Heart right ventricle (tissue), 16 donors: ENCODE measurements at regions not wholly inside any gene's neighbourhood (a gene's known extent, or its start where the extent isn't known, plus 50 kb on each side); places are given as distances from the start of the nearest gene placed in this dataset.

ENCODE experiments used
- ATAC-seq, 8 donors: fragments of 200-7000 bp; cut with Tn5 transposase; one replicate each; pipeline ENCODE4 v1.9.1; 2020; ENCODE audit warnings: mild to moderate bottlenecking in 8 of 8, moderate library complexity in 8 of 8, moderate number of reproducible peaks in 1 of 8
- DNase-seq, 2 donors: peaks; one replicate each; pipeline ENCODE4 v3.0.0-alpha.2; 2020
- H3K27ac ChIP-seq, 10 donors: fragments of 200-600 bp; sonication (generic) in 2 of 10; one replicate each; pipeline versions ENCODE4 v1.5.0 to v1.8.0; 2020 to 2022; ENCODE audit warnings: mild to moderate bottlenecking in 3 of 10
- H3K27me3 ChIP-seq, 7 donors: fragments of 200-600 bp; one replicate each; pipeline ENCODE4 v1.8.0; 2021 to 2022; ENCODE audit warnings: mild to moderate bottlenecking in 2 of 7
- H3K36me3 ChIP-seq, 9 donors: fragments of 200-600 bp; sonication (generic) in 1 of 9; one replicate each; pipeline versions ENCODE4 v1.5.0 to v1.8.0; 2020 to 2022; ENCODE audit warnings: mild to moderate bottlenecking in 2 of 9
- H3K4me1 ChIP-seq, 9 donors: fragments of 200-600 bp; sonication (generic) in 1 of 9; one replicate each; pipeline versions ENCODE4 v1.5.0 to v1.8.0; 2020 to 2022; ENCODE audit warnings: mild to moderate bottlenecking in 4 of 9
- H3K4me3 ChIP-seq, 10 donors: fragments of 200-600 bp; sonication (generic) in 2 of 10; one replicate each; pipeline versions ENCODE4 v1.5.0 to v1.8.0; 2020 to 2022; ENCODE audit warnings: mild to moderate bottlenecking in 7 of 10, moderate library complexity in 2 of 10
- H3K9me3 ChIP-seq, 11 donors: fragments of 200-600 bp in 10 of 11; sonication (generic) in 2 of 11; one replicate each; pipeline versions ENCODE4 v1.5.0 to v1.8.0; 2013 to 2022; ENCODE audit warnings: mild to moderate bottlenecking in 2 of 11, control low read depth in 1 of 11, moderate library complexity in 1 of 11
- WGBS, 2 donors: extraction: QIAGEN DNeasy Blood & Tissue Kit; methylation state at CpG; one replicate each; pipeline ENCODE4 v1.1.7; 2013; ENCODE audit warnings: inconsistent platforms in 1 of 2; 5-methylcytosine and 5-hydroxymethylcytosine counted together
- intact Hi-C, 10 donors: fragments of 100-400 bp; cut with DNase I; formaldehyde crosslinking; loops; one replicate each; pipeline versions ENCODE4 v1.11.1 to v1.14.2; 2022
- TF ChIP-seq, protein P1 (sequence below), 9 donors: fragments of 200-600 bp; sonication (generic) in 2 of 9; IDR thresholded peaks; one replicate each; pipeline versions ENCODE4 v1.5.0 to v1.8.0; 2021 to 2022; ENCODE audit warnings: antibody characterized with exemption in 9 of 9, mild to moderate bottlenecking in 5 of 9, moderate library complexity in 1 of 9
- donor health status: Arrhythmogenic right ventricular cardiomyopathy.
- donor health status: ischemic (EF 13 %, LVEDD 7.1; RV severe dilation, severe dysfunction).
- donor health status: healthy with polysubstance abuse.
- donor health status: DM: no; HTN: yes; CAD: no.
- donor health status: DM: no; HTN: no; CAD: no.
- donor health status: ischemic (EF 25% LVEDD 6.9; RV normal size, moderate dysfunction).
- donor health status: ischemic (EF 25% LVEDD 5.7; RV mildly dilated, moderate dysfunction).
- donor health status: healthy.
- donor health status: DM: yes; HTN: yes; CAD: no.
- donor health status: Ischemic cardiomyopathy.
- donor health status: ischemic (EF 35%, LVEDD 5.7; RV mildly dilated, moderate dysfunction).
- donor health status: nonischemic (EF 11% LVEDD 7.7; RV severe dilation, severe dysfunction).
- donor health status: DM: yes; HTN: yes; CAD: no.
- donor health status: PGD.
- donor health status: ischemic (EF 29% LVEDD 5.4; RV normal size, mild dysfunction).
- donor health status: nonischemic (EF 23%, LVEDD 6.1; RV moderate dilation, normal function).

DNA sequence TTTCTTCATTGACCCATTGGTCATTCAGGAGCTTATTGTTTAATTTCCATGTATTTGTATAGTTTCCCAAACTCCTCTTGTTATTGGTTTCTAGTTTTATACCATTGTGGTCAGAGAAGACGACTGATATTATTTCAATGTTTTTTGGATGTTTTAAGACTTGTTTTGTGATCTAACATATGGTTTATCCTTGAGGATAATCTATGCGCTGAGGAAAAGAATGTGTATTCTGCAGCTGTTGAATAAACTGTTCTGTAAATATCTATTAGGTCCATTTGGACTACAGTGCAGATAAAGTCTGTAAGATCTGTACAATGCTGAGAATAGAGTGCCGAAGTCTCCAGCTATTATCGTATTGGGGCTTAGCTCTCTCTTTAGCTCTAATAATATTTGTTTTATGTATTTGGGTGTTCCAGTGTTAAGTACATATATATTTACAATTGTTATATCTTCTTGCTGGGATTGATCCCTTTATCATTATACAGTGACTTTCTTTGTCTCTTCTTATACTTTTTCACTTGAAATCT is 223.3 kb upstream of the ZNF217 start:
- Histone ChIP-seq H3K4me1 (no peaks in the 10 kb centered on the region), H3K9me3 (peaks cover 0 to 18% (median 0%) of the 10 kb centered on the region in 11 donors), H3K27me3 (no peaks in the 10 kb centered on the region), H3K4me3 (no peak overlapping the region), H3K36me3 (no peaks in the 10 kb centered on the region), H3K27ac (no peak overlapping the region)
- DNase-seq (no peak), ATAC-seq (no peak)
- intact Hi-C loops, result no loop called here
- TF ChIP-seq, protein P1, sequence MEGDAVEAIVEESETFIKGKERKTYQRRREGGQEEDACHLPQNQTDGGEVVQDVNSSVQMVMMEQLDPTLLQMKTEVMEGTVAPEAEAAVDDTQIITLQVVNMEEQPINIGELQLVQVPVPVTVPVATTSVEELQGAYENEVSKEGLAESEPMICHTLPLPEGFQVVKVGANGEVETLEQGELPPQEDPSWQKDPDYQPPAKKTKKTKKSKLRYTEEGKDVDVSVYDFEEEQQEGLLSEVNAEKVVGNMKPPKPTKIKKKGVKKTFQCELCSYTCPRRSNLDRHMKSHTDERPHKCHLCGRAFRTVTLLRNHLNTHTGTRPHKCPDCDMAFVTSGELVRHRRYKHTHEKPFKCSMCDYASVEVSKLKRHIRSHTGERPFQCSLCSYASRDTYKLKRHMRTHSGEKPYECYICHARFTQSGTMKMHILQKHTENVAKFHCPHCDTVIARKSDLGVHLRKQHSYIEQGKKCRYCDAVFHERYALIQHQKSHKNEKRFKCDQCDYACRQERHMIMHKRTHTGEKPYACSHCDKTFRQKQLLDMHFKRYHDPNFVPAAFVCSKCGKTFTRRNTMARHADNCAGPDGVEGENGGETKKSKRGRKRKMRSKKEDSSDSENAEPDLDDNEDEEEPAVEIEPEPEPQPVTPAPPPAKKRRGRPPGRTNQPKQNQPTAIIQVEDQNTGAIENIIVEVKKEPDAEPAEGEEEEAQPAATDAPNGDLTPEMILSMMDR (IDR thresholded peaks at IDR 0.05), result no peak
- WGBS, 2 donors, result 94 to 95% methylated on average over 4 of the region's 4 CpGs

DNA sequence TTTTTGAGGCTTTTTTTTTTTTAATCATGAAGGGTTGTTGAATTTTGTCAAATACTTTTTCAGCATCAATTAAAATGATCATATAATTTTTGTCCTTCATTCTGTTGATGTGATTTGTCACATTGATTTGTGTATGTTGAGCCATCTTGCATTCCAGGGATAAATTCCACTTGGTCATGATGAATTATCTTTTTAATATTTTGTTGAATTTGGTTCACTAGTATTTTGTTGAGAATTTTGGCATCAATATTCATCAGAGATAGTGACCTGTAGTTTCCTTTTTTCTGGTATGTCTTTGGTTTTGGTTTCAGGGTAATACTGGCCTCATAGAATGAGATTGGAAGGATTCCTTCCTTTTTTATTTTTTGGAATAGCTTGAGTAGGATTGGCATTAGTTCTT is 221.9 kb upstream of the ZNF217 start:
- Histone ChIP-seq H3K4me3 (no peak overlapping the region), H3K9me3 (peaks cover 0 to 18% (median 0%) of the 10 kb centered on the region in 11 donors), H3K27ac (peak overlapping the region in 1 of 10 donors; percentile 42), H3K4me1 (no peaks in the 10 kb centered on the region), H3K27me3 (no peaks in the 10 kb centered on the region), H3K36me3 (no peaks in the 10 kb centered on the region)
- intact Hi-C loops, result no loop called here
- DNase-seq (no peak), ATAC-seq (no peak)
- TF ChIP-seq, protein P1 (IDR thresholded peaks at IDR 0.05), result no peak

DNA sequence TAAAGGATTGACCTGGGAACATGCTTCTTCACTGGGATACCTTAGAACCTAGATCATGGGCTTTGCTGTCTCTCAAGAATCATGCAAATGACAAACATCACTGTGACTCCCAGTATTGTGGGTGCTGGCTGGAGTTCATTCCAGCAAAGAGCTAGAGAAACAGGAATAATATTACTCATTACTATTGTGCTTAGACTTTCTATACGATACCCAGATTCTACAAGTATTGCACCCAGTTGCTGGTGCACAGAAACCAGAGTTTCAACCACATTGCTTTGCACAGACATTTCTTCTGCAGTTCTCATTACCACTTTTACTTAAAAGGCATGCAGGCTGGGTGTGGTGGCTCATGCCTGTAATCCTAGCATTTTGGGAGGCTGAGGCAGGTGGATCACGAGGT is 220.4 kb upstream of the ZNF217 start:
- ATAC-seq (no peak), DNase-seq (no peak)
- Histone ChIP-seq H3K9me3 (peaks cover 0 to 9% (median 0%) of the 10 kb centered on the region in 11 donors), H3K4me3 (no peak overlapping the region), H3K36me3 (no peaks in the 10 kb centered on the region), H3K4me1 (no peaks in the 10 kb centered on the region), H3K27me3 (no peaks in the 10 kb centered on the region), H3K27ac (no peak overlapping the region)
- WGBS, 2 donors, result 95 to 98% methylated on average over 2 of the region's 2 CpGs
- TF ChIP-seq, protein P1 (IDR thresholded peaks at IDR 0.05), result no peak
- intact Hi-C loops, result no loop called here

DNA sequence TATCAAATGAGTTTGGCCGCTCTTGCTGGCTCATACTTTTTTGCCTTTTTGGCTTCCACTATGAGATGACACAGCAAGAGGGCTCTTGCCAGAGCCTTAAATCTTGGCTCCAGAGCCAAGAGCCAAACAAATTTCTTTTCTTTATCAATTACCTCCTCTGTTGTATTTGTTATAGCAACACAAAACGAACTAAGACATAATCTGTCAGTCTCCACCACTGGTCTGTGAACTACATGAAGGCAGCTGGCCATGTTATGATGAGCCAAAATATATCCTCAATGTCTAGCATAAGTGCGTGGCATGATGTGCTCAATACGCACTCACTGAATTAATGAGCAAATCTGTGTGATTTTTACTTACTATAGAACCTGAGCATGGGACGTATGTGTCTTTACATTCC is 220.0 kb upstream of the ZNF217 start:
- intact Hi-C loops, result no loop called here
- no peak for DNase-seq
- no peak overlapping the region for H3K4me3 ChIP-seq
- TF ChIP-seq, protein P1 (IDR thresholded peaks at IDR 0.05), result no peak
- 84 to 86% methylated on average over 5 of the region's 5 CpGs for WGBS, 2 donors
- no peaks in the 10 kb centered on the region for H3K4me1 ChIP-seq
- ATAC-seq, result no peak
- peaks cover 0 to 5% (median 0%) of the 10 kb centered on the region in 11 donors for H3K9me3 ChIP-seq
- H3K36me3 ChIP-seq, result no peaks in the 10 kb centered on the region
- H3K27ac ChIP-seq, result no peak overlapping the region
- no peaks in the 10 kb centered on the region for H3K27me3 ChIP-seq
